ENCODE measurements at regions not wholly inside any gene's neighbourhood (a gene's known extent, or its start where the extent isn't known, plus 50 kb on each side); places are given as distances from the start of the nearest gene placed in this dataset.

DNA sequence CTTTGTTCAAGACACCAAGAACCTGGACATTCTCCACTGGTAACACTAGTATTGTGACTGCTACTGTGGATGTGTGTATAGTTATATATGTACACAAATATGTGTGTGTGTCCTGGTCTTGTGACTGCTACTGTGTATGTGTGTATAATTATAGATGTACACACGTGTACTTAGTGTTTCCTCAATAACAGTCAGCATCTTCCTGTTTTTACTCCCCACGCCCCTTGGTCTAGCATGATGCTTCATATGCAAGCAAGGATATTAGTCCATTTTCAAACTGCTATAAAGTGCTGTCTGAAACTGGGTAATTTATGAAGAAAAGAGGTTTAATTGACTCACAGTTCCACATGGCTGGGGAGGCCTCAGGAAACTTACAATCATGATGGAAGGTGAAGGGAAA lies 802.7 kb downstream of the RNF144A start:
- DNase-seq (ENCODE audit: low spot score): no peak

DNA sequence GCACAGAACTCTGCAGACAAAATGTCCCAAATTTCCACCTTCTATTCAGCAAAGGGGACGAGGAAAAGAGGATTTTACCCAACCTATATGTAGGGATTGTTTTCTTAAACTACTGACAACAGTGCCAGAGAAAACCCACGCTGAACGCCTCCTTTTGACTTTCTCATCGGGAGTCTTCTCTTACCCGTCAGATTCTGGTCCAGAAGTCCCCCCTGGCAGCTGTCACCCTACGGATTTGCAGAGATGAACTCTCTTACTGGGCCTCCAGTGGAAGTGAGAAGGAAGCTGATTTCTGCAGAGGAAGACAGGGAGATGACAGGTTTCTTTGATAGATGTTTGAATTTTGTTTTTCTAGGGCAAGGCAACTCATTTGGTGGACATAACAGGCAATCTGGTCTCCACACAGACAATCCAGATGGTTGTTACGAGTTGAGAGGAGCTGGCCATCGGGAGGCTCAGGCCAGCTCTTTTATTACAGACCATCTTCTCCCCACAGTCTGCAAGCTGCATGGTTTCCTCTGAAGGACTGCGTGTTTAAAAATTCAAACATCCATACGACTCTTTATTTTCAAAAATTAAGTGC lies 804.3 kb downstream of the RNF144A start:
- DNase-seq (ENCODE audit: low spot score): no peak

DNA sequence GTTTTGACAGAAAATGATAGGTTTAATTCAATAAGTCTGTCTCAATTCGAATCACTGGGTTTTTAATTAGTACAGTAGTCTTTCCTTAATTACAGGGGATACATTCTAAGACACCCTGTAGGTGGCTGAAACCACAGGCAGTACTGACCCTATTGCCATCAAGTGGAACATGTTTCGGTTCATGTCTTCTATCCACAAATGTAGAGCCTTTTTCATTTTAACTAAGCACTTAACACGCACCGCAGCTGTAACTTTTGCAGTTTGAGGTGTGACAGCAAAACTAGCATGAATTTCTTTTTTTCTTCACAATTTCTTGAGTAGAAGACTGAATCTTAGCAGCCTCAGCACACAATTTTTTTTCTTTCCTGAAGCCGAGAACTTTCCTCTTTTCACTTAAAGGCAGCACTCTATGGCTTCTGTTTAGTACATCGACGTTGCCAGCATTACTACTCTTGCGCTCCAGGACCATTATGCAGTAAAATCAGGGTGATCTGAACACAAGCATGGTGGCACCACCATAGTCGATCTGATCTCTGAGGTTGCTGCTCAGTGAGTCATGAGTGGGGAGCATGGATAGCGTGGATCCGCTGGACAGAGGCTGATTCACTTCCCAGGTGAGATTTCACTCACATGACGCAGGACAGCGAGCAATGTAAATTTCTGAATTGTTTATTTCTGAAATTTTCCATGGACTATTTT lies 805.1 kb downstream of the RNF144A start:
- no peak for DNase-seq (ENCODE audit: low spot score)

DNA sequence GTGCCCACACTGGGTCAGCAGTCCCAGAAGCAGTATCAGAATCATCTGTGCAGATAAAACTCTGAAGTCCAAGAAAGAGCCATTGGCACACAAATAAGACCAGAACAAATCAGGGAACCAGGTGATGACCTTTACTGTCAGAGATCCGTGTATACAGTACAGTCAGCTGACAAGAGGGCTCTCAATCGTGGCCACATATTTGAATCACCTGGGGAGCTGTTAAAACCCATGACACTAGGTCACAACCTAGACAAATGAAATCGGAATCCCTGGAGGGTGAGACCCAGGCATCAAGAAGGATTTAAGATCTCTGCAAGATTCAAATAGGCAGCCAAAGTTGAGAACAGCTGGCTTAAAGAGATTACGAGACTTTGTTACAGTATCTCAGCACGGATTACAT lies 807.1 kb downstream of the RNF144A start:
- no peak for DNase-seq (ENCODE audit: low spot score)

DNA sequence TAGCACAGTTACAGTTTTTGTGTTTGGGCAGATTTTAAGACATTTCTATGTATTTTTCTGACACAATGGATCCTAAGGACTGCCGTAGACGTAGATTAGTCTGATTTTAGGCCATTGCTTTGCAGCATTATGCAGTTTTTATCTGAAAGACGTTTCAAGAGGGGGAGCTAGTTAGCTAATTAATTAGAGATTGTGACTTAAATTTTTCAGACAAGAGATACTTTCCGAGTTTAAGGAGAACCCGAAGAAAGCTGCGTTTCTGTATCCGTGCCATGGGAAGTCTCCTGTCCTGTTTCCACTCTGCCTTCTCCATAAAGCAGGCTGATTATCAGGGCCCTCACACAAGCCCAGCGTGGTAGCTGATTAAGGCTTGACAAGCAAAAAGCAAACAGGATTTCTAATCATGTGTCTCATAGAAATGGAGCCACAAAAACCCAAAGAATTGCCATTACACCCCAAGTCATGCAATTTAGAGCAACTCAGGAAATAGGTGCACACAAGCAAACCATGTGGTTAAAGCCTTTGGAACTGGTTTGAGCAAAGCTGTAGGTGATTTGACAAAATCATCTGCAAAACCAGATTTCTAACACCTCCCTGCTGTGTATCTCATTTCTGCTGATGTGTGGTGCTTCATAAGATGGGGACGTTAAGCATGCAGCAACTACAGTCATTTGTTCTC lies 808.1 kb downstream of the RNF144A start:
- peak; percentile 3 for DNase-seq (ENCODE audit: low spot score)

DNA sequence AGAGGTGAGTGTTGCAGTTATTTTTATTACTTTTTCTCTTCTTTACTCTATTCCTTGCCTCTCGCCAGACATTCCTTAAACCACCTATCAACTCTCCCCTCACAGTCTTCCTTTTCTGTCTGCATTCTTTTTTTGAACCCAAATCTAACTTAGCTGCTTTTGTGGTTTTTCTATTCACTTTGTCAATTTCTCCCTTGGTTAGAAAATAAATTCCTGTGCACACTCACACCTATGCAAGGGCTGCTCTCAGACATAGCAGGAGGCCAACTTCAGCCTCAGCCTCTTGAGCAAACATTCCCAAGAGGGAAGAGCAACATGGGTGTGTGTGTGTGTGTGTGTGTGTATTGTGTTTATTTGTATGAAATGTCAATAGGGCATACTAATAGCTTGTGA lies 808.6 kb downstream of the RNF144A start:
- no peak for DNase-seq (ENCODE audit: low spot score)

DNA sequence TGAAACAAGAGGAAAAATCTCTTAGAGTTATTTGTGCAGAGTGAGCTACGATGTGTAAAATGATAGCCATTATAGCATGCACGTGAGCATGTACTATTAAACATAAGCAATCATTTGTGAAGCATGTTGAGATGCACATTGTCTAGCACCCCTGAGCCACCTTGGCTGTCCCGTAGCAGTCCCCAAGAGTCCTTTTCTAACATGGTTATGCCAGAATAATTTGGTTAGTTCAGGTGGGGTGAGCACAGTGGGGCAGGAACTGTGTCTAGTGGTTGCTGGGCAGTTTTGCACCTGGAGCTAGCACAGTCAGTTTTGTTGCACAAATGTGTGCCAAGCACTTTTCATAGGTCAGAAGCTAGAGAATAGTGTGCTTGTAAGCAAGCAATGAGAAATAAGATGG lies 809.8 kb downstream of the RNF144A start:
- no peak for DNase-seq (ENCODE audit: low spot score)

DNA sequence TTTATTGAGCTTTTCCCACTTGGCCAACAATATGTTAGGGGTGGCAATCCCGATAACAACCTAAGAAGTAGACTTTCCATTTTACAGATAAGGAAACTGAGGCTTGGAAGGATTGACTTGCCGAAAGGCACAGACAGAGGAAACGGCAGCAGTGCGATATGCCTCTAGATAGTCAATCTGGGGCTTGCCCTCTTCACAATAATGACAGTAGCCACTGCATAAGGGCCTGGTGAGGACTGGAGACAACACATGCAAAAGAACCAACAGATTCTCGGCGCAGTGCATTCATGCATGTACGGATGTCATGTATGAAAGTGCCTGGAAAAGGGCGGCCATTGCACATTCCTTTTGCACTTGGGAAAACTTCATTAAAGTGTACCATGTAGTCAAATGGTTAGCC lies 811.2 kb downstream of the RNF144A start:
- no peak for DNase-seq (ENCODE audit: low spot score)

DNA sequence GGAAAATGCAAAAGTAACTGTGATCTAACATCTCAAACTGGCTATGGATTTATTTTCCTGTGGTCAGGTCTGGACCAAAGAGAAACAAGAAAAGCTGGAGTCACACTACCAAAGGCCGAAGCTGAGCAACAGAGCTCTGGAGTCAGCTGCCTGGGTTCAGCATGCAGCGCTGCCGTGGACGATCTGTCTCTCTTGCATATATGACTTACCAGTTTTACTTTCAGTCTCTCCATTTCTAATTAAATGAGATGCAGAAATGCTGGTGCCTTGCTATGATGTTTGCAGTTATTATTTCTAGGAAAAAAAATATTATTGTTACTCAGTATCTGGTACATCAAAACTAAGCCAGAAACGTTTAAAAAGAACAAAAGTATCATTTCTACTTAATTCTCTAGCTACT lies 813.2 kb downstream of the RNF144A start:
- DNase-seq (ENCODE audit: low spot score): no peak

DNA sequence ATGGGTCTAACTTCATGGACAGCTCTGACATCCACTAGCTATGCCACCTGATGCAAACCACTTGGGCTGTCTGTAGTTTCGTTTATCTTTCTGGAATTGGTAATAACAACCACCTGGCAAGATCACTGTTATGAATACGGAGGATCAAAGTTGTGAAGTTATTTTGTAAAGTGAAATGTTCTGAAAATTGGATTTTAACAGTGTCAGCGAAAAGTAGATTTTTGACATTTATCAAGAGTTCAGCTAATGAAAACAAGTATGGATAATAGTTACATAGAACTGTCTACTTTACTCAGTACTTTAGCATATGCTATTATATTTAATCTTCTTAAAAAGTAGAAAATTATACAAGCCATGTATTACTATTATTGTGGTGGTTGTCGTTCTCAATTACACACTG lies 813.8 kb downstream of the RNF144A start:
- no peak for DNase-seq (ENCODE audit: low spot score)

DNA sequence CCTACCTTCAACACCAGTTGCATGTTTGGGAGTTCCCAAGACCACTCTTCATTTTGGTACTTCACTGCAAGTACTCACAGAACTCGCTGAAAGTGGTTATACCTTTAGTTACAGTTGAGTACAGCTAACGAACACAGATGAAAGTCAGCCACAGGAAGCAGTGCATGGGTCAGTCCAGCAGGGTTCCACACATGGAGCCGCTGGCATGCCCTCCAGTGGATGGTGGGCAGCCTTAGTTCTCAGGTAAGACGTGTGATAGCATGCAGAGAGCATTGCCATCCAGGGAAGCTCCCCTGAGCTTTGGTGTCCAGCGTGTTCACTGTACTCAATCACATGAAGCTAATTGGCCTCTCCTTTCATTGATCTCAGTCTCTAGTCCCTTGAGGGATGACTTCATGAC lies 815.3 kb downstream of the RNF144A start:
- no peak for DNase-seq (ENCODE audit: low spot score)

DNA sequence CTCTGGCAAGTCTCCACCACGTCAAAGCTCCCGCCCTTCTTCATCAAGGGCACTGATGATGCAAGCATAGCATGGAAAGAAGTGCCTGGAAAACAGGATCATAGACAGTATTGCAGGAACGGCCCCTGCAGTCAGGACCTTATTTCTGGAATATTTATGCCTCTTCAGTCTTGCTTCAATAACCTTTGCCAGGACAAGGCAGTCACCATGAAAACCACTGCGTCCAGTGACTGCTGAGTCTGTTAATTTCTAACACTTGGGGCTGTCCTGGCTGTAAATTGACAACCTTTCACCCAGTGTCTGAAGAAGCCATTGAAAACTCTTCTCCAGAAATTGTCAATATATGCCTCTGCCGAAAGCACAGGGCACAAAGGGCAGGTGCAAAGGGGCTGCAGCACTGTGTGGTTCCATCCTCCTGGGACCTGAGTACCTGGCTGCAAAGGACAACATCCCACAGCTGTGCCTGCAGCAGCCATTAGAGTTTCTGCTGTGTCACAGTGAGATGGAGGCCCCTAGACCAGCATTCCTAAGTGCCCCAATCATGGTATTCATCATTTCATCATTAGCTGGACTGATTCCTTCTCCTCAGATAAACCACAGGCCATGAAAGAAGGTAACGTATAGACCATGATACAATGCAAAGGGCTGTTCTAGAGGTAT lies 819.6 kb downstream of the RNF144A start:
- no peak for DNase-seq (ENCODE audit: low spot score)

DNA sequence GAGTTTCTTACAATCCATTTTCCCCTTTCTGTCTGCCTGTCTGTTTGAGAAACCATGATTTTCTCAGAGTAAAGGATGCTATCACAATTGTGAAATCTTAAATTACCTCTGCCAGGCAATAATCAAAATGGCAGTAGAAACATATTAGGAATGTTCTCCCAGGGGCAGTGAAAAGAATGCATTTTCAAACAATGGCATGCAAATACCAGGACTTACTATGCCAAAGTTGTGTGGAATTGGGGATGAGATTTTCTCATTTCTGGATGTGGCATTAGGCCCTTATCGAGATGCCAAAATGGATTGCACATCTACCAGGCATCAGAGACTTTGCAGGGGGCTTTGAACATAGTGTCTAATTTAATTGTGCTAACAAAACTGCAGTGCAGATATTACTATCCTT lies 821.4 kb downstream of the RNF144A start:
- DNase-seq (ENCODE audit: low spot score): no peak

DNA sequence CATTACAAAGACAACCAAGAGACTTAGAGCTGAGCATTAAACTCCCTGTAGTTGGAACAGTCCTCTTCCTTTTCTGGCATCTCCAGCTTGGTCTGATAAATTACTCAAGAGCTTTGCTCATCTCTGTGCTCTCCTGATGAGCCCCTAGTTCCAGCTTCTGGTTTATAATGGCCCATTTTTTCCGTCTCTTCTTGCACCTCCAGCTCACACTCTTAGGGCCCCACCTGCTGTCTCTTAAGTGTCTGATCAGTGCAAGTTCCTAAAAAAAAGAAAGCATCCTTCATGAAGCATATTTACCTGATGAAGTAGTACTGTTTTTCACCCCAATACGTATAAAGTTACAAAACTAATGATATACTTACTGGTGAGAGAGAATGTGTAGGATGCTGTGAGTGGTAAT lies 822.9 kb downstream of the RNF144A start:
- DNase-seq (ENCODE audit: low spot score): no peak

DNA sequence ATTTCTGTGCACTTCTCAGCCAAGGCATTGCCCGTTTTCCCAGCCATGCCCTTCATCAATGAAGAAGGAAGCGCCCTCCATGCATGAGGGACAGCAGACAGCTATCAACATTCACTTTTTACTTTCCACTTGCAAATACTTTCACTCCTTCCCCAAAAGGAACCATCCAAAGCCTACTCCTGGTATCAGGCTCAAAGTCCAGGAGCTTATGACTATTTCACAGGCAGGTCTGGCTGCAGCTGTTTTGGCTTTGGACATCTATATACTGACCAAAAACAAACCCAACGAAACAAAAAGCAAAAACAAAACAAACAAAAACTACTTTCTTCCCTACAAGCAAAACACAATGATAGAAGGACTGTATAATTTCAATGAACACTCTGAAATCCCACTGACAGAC lies 825.1 kb downstream of the RNF144A start:
- DNase-seq (ENCODE audit: low spot score): no peak

DNA sequence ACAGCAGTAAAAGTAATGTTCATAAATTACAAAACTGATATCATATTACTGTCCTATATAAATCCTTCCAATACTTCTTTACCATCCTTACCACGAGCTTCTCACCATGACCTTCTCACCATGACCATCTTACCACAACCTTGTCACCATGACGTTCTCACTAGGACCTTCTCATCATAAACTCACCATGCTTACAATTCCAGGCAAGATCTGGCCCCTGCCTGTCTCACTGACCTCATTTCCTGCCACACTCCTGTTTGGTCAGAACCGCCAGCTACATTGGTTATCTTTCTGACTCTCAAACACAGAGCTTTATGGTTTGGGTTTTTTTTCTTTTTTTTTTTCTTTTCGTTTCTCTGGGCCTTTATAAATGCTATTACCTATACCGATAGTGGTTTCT lies 827.6 kb downstream of the RNF144A start:
- DNase-seq (ENCODE audit: low spot score): no peak

DNA sequence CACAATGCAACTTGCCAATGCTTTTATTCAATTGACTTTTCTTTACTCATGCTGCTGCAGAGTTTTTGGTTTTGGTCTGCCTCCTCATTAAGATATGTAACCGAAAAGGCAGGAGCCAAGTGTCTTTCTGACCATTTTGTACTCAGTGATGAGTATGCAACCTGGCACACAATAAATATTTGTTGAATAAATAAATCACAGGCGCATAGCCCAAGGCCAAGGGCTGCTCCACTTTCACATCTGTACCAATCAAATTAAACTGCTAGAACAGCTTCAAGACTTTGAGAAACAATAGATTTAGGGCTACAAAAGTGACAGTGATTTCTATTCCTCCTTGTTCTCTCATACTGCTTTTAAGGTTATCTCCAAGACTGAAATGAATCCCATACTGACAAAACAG lies 828.2 kb downstream of the RNF144A start:
- no peak for DNase-seq (ENCODE audit: low spot score)

DNA sequence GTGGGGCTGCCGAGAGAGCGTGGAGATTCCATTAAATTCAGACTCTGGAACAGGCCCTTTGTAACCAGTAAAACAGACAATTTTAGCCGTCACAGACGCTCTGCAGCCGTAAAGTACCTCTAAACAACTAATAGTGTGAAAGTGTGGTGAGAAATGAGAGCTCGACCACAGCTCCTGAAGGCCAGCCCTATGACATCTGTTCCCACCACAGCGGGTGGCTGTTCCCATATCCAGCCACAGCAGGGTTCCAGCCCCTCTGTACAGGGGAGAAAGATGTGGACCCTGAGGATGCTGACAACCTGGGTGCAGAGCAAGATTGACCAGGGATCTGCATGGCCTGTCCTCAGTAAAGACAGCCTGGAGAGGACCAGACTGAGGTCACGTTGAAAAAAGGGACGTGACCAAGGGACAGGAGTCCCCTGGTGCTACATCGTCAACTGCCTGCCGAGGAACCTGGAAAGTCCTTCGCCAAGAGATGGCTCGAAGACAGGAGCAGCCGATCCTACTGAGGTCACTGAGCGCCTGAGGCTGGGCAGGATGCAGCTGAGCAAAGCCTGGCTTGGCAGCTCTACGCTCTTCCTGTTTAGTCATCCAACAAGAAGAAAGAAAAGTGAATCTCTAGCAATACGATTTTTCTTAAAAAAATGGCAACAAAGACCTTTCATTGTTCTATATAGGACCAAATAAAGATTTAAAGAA lies 831.7 kb downstream of the RNF144A start:
- DNase-seq (ENCODE audit: low spot score): no peak

DNA sequence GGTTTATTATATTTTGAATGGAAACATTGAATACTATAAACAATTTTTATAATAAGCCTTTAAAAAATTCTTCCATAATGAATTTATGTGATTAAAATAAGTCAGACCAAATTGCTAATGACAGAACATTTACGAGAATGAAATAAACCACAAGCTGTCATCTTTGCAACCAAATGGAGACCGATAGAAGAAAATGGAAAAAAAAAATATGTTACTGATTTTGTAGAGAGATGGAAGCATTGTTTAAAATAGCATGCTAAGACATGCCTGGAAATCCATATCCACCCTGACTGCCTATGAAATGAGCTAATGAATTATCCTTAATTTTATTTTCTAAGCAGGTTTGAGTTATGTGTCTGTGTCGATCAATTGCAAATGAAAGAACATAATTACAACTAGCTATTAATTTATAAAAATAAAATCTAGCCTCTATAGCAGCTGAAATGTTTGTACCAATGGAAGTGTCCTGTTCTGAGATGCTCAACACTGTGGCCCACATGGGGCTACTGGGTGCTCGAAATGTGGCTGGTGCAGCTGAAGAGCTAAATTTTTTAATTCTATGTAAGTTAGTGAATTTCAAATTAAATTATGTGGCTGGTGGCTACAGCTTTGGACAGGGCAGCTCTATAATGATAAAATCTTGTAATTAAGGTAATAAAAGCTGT lies 832.8 kb downstream of the RNF144A start:
- DNase-seq (ENCODE audit: low spot score): no peak

DNA sequence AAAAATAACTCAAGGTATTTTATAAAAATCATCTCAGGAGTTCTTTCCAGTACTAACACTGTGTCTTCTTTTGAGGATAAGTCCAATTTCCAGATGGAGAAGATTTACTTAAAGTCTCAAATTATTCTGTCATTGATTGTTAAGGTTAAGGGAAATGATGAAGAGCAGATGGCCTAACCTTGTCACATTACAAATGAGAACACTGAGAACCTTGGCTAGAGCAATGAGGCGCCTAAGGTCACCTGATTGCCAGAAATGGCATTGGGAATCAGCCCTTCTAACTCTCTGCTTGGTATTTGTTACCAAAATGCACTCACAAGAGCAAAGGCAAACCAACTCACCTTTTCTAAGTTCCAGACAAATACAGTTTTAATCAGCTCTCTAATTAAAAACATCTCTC lies 835.1 kb downstream of the RNF144A start:
- no peak for DNase-seq (ENCODE audit: low spot score)

DNA sequence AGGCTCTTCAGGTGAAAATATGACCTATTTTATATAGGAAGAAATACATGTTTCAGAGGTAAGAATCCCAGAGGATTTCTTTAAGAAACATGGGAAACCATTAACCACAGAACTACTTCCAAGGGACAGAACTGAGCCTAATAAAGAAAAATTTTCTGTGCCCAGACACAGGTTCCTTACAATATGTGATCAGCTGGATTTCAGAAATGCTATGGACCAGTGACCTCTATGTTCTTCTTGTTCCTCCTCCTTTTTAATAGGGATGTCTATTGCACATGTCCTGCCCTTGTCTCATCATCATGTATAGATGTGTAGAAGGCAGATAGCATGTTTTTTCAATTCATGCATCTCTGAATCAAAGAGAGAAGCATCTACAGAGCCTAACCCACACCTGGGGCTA lies 836.6 kb downstream of the RNF144A start:
- DNase-seq (ENCODE audit: low spot score): no peak

DNA sequence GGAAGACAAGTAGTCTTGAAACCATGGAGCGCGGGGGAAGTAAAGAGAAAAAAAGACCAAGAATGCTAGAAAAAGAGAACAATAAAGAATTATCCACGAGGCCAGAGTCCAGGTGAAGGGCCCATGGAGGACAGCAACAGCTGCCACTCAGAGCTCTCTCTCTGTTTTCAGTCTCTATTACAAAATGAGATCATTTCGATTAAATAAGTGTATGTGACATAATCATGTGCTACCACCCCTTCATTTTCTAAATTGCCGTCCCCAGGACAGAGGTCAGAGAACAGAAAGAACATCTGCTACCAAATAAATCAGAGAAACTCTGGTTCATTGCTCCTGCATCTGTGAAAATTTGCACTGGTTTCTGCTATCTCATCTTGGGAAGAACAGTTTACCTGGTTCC lies 838.7 kb downstream of the RNF144A start:
- no peak for DNase-seq (ENCODE audit: low spot score)

Measured in putamen (tissue), 1 donor.